ENCODE measurements at regions not wholly inside any gene's neighbourhood (a gene's known extent, or its start where the extent isn't known, plus 50 kb on each side); places are given as distances from the start of the nearest gene placed in this dataset.
A peak's percentile ranks its signal among the peaks of the same experiment; 100 is the strongest.

- DNase-seq (ENCODE audit: low read depth), result no peak
These were observed 50.7 kb upstream of the BHLHE23 start for GRCh38 chr20:63057171-63058117.

GRCh38 chr20:63056236-63057170 lies 49.7 kb upstream of the BHLHE23 start:
- peak; percentile 47 for DNase-seq (ENCODE audit: low read depth)
